GM21381 (cell line): ENCODE measurements at regions not wholly inside any gene's neighbourhood (a gene's known extent, or its start where the extent isn't known, plus 50 kb on each side); places are given as distances from the start of the nearest gene placed in this dataset.

Source experiments
- ATAC-seq: cut with Tn5 transposase; IDR thresholded peaks from one replicate; pipeline ENCODE4 v1.9.1; 2021; ENCODE audit warnings: mild to moderate bottlenecking, moderate library complexity; ENCODE audit not compliant: unreplicated experiment

- ATAC-seq: no peak
These were observed 555.6 kb downstream of the LTN1 start for GRCh38 chr21:28437061-28437460.

GRCh38 chr21:28436286-28436932, 556.3 kb downstream of the LTN1 start:
- no peak for ATAC-seq

GRCh38 chr21:28431527-28432200, 561.0 kb downstream of the LTN1 start:
- no peak for ATAC-seq

- ATAC-seq: no peak
These were observed 561.7 kb downstream of the LTN1 start for GRCh38 chr21:28431022-28431421.

GRCh38 chr21:28429161-28429560, 563.5 kb downstream of the LTN1 start:
- no peak for ATAC-seq

- no peak for ATAC-seq
These were observed 565.2 kb downstream of the LTN1 start for GRCh38 chr21:28427394-28428022.

- ATAC-seq: no peak
These were observed 566.1 kb downstream of the LTN1 start for GRCh38 chr21:28426545-28426944.

- no peak for ATAC-seq
These were observed 569.0 kb downstream of the LTN1 start for GRCh38 chr21:28423521-28424190.

- no peak for ATAC-seq
These were observed 570.8 kb downstream of the LTN1 start for GRCh38 chr21:28421716-28422524.

GRCh38 chr21:28419811-28420210, 572.9 kb downstream of the LTN1 start:
- ATAC-seq: no peak

- no peak for ATAC-seq
These were observed 573.8 kb downstream of the LTN1 start for GRCh38 chr21:28418726-28419514.

- ATAC-seq: no peak
These were observed 582.4 kb downstream of the LTN1 start for GRCh38 chr21:28410256-28410655.

GRCh38 chr21:28402616-28402989, 590.1 kb downstream of the LTN1 start:
- no peak for ATAC-seq

- ATAC-seq: no peak
These were observed 595.6 kb downstream of the LTN1 start for GRCh38 chr21:28397040-28397439.

GRCh38 chr21:28396421-28396820, 596.3 kb downstream of the LTN1 start:
- no peak for ATAC-seq

- ATAC-seq: no peak
These were observed 599.4 kb downstream of the LTN1 start for GRCh38 chr21:28393279-28393678.

GRCh38 chr21:28391938-28392849, 600.5 kb downstream of the LTN1 start:
- ATAC-seq: no peak

GRCh38 chr21:28387220-28387619, 605.5 kb downstream of the LTN1 start:
- no peak for ATAC-seq

GRCh38 chr21:28385845-28386244, 606.8 kb downstream of the LTN1 start:
- no peak for ATAC-seq
